ENCODE measurements at regions not wholly inside any gene's neighbourhood (a gene's known extent, or its start where the extent isn't known, plus 50 kb on each side); places are given as distances from the start of the nearest gene placed in this dataset.

DNA sequence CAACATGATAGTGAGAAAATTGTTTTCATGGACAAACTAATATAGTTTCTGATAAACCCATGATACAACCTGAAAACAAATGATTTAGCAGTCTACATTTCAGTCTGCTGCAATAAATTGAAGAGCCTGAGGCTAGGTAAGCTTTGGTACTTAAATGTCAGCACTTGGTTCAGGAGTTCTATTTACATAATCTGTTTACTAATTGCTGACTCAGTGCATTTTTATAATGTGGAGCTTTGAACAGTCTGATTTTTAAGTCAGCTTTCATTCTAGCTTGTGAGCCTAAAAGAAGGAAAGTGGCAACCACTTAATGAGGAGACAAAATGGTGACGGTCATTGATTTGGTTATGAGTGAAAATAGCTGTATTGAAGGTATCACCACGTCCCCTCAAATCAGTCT, 488.6 kb downstream of the CPS1 start (continued):
- no peak for TF ChIP-seq YY1 (IDR thresholded peaks at IDR 0.05; ENCODE audit: extremely low read depth, insufficient replicate concordance, low read depth, low read length)
- TF ChIP-seq SIN3A (IDR thresholded peaks at IDR 0.05; ENCODE audit: low read depth) = no peak
- TF ChIP-seq POLR2AphosphoS5 (IDR thresholded peaks at IDR 0.05; ENCODE audit: low read depth, low read length) = no peak
- no peak for TF ChIP-seq SRF (IDR thresholded peaks at IDR 0.05; ENCODE audit: low read depth)
- no peak for TF ChIP-seq TCF7L2 (IDR thresholded peaks at IDR 0.05; ENCODE audit: borderline replicate concordance, extremely low read depth, insufficient read depth, insufficient read length)
- TF ChIP-seq EZH2 (IDR thresholded peaks at IDR 0.05) = no peak
- TF ChIP-seq CEBPB (IDR thresholded peaks at IDR 0.05; ENCODE audit: low read depth) = no peak
- no peak for TF ChIP-seq ELF1 (IDR thresholded peaks at IDR 0.05; ENCODE audit: borderline replicate concordance, low read depth)
- no peak for TF ChIP-seq SP1 (IDR thresholded peaks at IDR 0.05; ENCODE audit: low read depth)
- no peak for TF ChIP-seq CBX3 (IDR thresholded peaks at IDR 0.05; ENCODE audit: low read depth)
- TF ChIP-seq, protein P1, sequence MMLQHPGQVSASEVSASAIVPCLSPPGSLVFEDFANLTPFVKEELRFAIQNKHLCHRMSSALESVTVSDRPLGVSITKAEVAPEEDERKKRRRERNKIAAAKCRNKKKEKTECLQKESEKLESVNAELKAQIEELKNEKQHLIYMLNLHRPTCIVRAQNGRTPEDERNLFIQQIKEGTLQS (IDR thresholded peaks at IDR 0.05) = no peak
- no peak for TF ChIP-seq ZBTB33 (IDR thresholded peaks at IDR 0.05; ENCODE audit: extremely low read depth, insufficient replicate concordance, low read length)
- no peak for TF ChIP-seq RAD21 (IDR thresholded peaks at IDR 0.05; ENCODE audit: low read depth)

GRCh38 chr2:211049321-211050018, 493.1 kb downstream of the CPS1 start:
- intact Hi-C loops (cut with micrococcal nuclease) = no loop called here
- CTCF ChIA-PET = interaction anchor here (1.6 kb wide), 1 partner anchor 14 kb away, joined by 5 read pairs; no protein-coding TSS in a partner anchor
- ATAC-seq = no peak
- no peaks in the 10 kb centered on the region for H3K4me1 ChIP-seq (ENCODE audit: control insufficient read depth in 1 of 2, insufficient read depth in 2 of 2, low read length in 2 of 2)
- RAD21 ChIA-PET (ENCODE audit: low non-redundant PET in 1 of 2, low total read pairs in 2 of 2, uncharacterized antibody in 2 of 2, unreplicated experiment in 2 of 2) = no interaction called here
- H3K27ac ChIP-seq (ENCODE audit: low read depth, low read length) = no peak overlapping the region
- H3K9me2 ChIP-seq (ENCODE audit: insufficient read depth) = no peaks in the 10 kb centered on the region
- no peak overlapping the region for H3K4me3 ChIP-seq (replicated peaks in 1 of 2; ENCODE audit: low read depth in 1 of 2, low read length in 2 of 2)
- H4K20me1 ChIP-seq (ENCODE audit: insufficient read depth) = no peaks in the 10 kb centered on the region
- TF ChIP-seq CBX3 (IDR thresholded peaks at IDR 0.05; ENCODE audit: low read depth) (no peak), SP1 (IDR thresholded peaks at IDR 0.05; ENCODE audit: low read depth) (no peak), YY1 (IDR thresholded peaks at IDR 0.05; ENCODE audit: extremely low read depth, insufficient replicate concordance, low read depth, low read length) (no peak), EGR1 (IDR thresholded peaks at IDR 0.05; ENCODE audit: low read depth) (no peak), POLR2A (IDR thresholded peaks at IDR 0.05; ENCODE audit: borderline replicate concordance, extremely low read depth, insufficient read depth, insufficient read length) (no peak), ZFX (IDR thresholded peaks at IDR 0.05) (no peak), EZH2phosphoT487 (IDR thresholded peaks at IDR 0.05; ENCODE audit: borderline replicate concordance) (no peak), ZNF274 (IDR thresholded peaks at IDR 0.05; ENCODE audit: low read depth, low read length) (no peak), RAD21 (IDR thresholded peaks at IDR 0.05; ENCODE audit: low read depth) (no peak), ZBTB33 (IDR thresholded peaks at IDR 0.05; ENCODE audit: extremely low read depth, insufficient replicate concordance, low read length) (no peak)
- TF ChIP-seq, protein P2, sequence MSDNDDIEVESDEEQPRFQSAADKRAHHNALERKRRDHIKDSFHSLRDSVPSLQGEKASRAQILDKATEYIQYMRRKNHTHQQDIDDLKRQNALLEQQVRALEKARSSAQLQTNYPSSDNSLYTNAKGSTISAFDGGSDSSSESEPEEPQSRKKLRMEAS (IDR thresholded peaks at IDR 0.05) = no peak
- TF ChIP-seq, protein P1 (IDR thresholded peaks at IDR 0.05) = no peak
- DNase-seq (ENCODE audit: low read depth, low spot score) = no peak
- no peak overlapping the region for H2AFZ ChIP-seq (ENCODE audit: low read depth, low read length, poor library complexity, severe bottlenecking)
- no peak overlapping the region for H3K9ac ChIP-seq (ENCODE audit: low read length)
- no peaks in the 10 kb centered on the region for H3K36me3 ChIP-seq (ENCODE audit: control insufficient read depth in 1 of 2, insufficient read depth in 2 of 2, low read length in 2 of 2)
- H3K79me2 ChIP-seq (ENCODE audit: insufficient read depth, low read length) = no peaks in the 10 kb centered on the region
- POLR2A ChIA-PET = no interaction called here
- no peaks in the 10 kb centered on the region for H3K27me3 ChIP-seq (ENCODE audit: insufficient read depth, low read length)
- no peak overlapping the region for H3K4me2 ChIP-seq (ENCODE audit: low read length)
- no TSS peak for BruUV-seq (replicated peaks)
- no peaks in the 10 kb centered on the region for H3K9me3 ChIP-seq (ENCODE audit: control insufficient read depth in 1 of 2, insufficient read depth in 1 of 2, low read depth in 1 of 2, low read length in 2 of 2)

Measured in HCT116 (cell line).